NCI-H1092 treated with DMSO at 0.1 percent for 48 hours (cell line): ENCODE measurements at regions not wholly inside any gene's neighbourhood (a gene's known extent, or its start where the extent isn't known, plus 50 kb on each side); places are given as distances from the start of the nearest gene placed in this dataset.

Source experiments
- DNase-seq: peaks from one replicate; lab custom pipeline; 2025; lab: John Stamatoyannopoulos, UW

DNA sequence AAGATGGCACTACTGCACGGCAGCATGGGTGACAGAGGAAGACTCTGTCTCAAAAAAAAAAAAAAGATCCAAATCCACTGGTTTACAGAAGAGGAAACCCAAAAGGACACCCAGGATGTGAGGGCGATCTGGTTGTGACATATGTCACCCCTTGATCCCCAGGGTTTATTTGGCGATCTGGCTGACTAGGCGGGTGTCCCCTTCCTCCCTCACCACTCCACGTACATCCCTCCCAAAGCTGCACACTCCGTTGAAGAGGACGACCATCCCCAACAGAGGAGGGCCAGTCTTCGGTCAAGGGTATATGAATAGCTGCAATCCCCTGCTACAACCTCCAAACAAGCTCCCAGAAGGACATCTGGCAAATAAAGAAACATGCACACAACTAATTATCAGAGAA lies 111.6 kb downstream of the HTR5A start:
- DNase-seq, result no peak

DNA sequence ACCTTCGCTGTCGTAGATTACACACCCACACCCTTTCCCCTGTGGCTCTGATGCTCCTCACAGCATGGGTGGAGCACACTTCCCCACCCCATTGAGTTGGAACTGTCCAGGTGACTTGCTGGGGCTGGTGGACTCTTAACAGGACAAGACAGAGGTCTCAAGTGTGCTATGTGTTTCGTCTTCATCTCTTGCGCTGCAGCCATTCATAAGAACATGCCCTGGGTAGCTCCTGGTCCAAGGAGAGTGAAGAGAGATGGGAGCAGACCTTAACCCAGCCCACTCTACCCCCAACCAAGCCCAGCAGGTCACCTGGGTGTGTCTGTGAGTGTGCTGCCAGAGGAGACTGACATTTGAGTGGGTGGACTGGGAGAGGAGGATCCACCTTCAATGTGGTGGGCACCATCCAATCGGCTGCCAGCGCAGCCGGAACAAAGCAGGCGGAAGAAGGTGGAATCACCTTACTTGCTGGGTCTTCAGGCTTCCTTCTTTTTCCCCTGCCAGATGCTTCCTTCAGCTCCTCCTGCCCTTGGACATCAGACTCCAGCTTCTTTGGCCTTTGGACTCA lies 112.4 kb downstream of the HTR5A start:
- no peak for DNase-seq

DNA sequence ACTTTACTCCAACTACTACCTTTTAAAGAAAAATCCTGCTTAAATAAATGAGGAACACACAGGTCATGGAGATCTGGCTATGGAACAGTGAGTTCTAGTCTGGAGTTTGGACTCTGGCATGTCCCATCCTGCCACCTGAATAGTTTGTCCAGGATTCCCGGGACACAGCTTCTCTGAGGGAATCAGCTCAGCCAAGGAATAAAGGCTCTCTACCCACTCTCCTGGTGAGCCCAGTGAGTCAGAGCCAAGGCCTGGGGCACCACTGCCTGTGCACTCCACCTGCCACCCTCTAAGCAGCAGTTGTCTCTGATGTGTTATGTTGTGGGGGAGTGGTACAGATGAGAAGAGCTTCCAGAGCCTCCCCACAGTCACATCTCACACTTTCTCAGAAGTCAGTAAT lies 113.5 kb downstream of the HTR5A start:
- DNase-seq, result no peak

DNA sequence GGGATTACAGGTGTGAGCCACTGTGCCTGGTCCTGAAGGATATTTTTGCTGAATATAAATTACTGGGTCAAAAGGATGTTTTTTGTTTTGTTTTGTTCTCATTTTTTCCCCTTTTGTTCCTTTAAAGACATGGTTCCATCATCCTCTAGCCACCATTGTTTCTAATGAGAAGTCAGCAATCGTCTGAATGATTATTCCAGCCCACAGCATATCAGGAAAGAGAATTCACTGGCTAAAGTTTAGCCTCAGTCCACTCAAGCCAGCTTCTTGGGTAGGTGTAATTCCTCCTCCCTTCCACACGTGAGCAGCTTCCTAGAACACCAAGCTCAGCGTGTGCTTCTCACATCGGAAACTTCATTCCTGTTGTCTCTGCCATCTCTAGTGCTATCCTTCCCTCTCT lies 112.8 kb upstream of the INSIG1 start:
- DNase-seq, result no peak

DNA sequence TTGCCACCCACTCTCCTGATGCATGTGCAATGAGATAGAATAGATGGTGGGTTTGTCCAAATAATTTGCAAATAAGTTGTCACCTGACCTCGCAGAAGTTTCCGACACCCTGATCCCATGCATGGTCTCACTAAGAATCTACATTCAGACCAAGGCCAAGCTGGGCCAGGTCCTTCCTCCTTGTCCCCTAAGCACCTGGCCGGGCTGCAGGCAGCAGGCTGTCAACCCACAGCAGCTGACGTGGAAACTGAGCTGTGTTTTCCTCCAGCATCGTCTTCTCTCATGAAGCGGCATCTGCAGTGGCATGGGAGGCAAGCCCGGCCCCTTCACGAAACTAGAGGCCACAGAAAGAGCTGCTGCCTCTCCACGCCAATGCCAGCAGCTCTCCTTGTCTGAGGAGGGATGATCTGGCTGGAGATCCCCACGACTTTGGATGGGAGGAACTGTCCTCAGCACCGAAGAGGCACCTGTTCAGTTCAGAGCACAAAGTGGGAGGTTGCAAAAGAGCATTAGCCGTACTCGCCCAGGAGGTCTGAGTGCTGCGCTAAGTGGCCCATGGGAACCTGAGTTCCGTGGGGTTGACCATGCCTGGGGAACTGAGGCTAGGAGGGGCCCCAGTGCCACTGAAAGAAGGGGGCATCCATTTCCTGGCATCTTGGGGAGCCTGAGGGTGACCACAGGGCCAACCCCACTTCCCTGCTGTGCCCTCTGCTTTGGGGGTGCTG lies 110.5 kb upstream of the INSIG1 start:
- no peak for DNase-seq

DNA sequence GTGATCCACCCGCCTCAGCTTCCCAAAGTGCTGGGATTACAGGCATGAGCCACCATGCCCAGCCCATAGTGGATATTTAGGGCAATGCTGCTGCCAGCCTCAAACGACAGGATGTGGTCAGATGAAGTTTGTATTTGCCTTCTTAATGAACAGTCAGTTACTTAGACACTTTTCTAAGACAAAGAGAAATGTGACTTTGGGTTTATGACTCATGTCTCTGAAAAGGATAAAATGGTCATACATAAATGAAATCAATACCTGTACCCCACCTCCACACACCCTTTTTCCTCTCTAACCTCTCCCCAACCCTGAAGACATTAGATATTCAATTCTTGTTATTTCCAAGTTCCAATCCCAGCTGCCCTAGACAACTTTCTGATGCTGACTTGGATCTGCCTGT lies 109.3 kb upstream of the INSIG1 start:
- DNase-seq, result no peak

DNA sequence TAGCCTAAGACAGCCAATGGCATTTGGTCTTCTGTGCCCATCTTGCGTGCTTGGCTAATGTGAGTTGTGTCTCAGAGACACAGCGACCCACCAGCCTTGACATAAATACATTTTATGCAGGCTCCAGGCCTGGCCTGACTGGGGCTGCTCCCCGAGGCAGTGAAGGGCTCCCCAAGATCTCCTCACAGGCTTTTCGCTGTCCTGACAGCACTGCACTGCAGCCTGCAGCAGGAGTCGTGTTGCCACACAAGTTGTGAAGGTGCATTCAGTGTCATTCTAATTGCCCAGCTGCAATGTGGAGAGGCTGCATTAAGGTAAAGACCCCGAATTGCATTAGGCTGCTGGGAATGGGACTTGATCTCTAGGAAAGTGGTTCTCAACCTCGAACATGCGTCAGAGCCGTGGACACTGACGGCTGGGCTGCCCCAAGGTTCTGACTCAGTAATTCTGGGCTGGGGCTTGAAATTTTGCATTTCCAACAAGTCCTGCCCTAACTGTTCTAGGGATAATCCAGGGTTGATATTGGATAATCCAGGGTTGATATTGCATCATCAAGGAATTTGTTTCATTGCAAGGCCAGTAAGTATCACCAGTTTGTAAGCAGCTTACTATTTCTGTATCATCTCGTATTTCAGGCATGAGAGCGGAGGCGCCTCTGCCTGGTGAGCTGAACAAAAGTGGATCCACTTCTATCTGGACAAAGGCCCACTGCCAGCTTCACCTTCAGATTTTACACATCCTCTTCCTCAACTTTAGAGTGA lies 108.7 kb upstream of the INSIG1 start:
- DNase-seq, result no peak

DNA sequence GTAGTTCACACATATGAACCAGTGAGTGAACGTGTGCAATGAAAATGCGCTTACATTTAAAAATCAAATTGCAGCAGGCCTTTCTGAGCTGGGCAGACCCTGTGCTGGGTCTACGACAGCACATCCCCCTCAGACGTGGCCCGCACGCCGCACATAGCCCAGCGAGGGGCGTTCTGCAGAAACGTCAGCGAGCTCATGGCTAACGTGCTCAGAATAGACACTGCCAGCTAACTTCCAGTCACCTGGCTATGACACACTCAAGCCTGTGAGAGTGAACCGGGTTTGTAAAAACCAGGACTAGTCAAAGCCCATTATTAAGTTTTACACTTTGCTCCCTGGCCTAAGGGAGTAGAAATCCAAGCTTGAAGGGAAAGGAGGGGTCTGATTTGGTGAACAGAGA lies 108.1 kb upstream of the INSIG1 start:
- no peak for DNase-seq

DNA sequence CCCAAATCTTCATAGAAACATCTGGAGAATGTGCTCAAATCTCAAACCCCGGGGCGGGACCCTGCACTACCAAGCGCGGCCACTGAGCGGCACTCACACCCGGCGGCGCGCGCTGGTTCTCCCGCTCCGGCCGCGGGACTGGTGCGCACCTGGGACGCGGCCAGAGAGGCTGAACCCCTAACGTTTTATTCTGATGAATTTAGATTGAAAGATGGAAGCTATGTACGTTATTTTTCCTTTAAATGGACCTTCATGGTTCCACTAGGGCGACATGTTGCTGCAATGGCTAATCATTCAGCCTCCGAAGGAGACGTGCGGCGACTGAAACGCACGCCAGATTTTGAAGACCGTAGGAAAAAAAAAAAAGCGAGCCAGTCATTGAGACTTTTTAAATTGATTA lies 107.0 kb upstream of the INSIG1 start:
- DNase-seq, result no peak

DNA sequence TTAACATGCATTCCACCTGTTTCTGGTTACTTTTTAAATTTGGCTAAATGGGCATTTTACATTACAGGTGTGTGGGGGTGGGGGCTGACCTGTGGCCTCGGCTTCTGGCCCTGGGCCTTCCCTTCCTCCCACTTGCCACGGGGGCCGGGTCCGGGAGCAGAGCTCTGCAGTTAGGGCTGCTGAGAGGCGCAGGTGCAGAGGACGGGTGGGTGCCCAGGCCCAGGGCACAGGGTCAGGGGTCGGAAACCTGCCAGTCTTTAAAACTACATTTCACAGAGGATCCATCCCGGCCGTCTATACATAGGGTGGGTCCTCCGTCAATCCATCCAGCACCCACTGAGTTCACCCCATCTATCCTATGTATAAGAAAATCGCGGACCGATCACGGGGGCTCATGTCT lies 106.5 kb upstream of the INSIG1 start:
- DNase-seq, result no peak

DNA sequence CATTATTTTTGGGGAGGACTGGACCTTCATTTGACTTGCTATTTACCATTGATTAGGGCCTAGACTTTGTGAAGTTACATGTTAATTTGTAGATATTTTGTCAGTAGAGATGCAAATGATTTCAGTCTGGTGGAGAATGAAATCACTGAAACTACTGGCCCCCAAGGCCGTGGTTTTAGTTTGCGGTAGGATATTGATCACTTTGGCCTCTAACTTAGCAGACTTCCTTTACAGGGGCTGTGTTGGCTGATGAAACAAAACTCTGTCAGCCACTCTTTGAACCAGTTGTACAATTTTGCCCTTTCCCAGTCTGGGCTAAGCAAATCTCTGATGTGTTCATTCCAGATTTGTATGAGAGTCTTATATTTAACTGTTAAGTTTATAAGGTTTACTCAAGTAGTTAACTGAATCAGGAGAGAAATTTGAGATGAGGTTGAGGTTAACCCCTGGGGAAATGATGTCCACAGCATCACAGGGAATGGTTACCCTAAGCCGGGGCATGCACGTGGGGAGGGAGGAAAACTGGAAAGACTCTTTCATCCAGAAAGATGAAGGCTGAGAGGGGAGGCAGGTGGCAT lies 105.7 kb upstream of the INSIG1 start:
- DNase-seq, result no peak

DNA sequence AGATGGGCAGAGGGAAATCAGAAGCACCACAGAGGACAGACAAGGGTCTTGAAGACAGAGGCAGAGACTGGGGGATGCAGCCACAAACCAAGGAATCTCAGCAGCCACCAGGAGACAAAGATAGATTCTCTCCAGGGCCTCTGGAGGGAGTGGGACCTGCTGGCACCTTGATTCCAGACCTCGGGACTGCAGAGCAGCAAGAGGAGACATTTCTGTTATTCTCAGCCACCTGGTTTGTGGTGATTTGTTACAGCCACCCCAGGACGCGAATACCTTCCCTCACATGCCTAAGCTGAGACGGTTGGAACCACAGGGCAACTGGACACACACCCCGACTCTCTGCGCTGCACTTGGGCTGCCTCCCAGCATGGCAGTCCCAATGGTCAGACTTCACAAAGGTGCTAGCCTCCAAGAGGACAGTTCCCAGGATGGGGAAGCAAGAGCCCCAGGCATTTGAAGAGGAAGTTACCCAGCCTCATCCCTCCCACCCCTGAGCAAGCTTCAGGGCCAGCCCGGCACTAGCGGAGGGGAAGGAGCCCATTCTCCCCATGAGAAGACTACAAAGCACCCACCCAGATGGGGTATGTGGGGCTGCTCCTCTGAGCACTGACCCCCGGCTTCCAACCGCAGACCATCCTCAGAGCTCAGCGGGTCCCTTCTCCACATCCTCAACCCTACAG lies 104.6 kb upstream of the INSIG1 start:
- DNase-seq, result no peak

DNA sequence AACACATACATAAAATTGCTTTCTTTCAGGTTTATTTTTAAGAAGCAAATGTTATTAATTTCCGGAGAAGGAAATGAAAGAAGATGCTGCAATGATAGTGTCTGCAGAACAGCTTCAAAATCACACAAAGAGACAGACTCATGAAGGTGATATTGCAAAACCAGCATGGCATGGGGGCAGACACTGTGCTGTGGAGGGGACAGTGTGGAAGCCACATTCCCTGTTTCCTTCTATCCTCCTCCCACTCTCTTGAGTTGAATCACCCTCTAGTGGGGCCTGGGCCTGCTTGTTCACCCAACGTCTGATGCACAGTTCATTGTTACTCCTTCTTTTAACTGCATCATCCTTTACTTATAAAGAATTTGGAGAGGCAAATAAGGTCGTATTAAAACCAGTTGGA lies 104.0 kb upstream of the INSIG1 start:
- no peak for DNase-seq

DNA sequence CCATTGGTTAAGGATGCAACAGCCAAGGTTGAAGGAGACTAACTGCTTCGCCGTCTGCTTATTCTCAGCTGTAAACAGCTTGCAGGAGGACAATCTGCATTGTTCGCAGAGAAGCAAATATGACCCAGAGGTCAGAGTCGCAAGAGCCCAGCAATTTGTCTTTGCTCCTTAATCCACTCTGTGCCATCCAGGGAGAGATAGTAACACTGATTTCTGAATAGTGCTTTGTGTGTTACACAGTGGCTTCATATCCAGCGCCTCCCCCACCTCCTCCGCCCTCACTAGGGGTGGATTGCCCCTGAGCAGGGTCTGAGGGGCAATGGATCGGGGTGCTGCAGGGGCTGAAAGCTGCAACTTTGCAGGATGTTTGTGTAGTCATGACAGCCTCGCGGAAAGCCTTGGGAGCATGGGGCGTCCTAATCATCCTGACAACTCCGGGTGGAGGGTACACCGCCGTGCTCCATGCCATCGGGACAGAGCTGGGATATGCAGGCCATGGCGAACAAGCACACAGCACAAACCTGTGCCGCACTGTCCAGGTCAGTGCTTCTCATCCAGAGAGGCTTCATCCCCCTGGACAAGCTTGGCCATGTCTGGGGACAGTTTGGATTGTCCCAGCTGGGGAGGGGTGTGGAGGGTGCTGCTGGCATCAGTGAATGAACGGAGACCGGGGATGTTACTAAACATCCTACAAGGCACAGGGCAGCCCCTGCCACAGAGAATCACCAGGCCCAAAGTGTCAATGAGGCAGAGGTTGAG lies 103.1 kb upstream of the INSIG1 start:
- no peak for DNase-seq

DNA sequence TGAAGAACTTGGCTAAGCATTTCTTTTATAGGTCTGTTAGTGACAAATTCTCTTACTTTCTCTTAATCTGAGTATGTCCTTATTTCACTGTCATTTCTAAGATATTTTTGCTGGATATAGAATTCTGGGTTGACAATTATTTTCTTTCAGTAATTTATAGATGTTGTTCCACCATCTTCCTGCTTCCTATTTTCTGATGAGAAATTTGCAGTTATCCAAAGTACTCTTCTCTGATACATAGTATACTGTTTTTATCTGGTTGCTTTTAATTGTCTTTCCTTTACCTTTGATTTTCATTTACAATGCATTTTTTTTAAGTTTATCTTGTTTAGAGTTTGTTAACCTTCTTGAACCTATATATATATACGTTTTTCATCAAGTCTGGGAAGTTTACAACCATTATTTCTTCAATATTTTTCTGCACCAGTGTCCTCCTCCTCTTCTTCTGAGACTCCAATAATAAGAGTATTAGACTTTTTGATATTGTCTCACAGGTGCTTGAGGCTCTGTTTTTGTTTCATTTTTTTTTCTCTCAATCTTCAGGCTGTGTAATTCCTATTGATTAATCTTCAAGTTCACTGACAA lies 101.6 kb upstream of the INSIG1 start:
- DNase-seq, result no peak

DNA sequence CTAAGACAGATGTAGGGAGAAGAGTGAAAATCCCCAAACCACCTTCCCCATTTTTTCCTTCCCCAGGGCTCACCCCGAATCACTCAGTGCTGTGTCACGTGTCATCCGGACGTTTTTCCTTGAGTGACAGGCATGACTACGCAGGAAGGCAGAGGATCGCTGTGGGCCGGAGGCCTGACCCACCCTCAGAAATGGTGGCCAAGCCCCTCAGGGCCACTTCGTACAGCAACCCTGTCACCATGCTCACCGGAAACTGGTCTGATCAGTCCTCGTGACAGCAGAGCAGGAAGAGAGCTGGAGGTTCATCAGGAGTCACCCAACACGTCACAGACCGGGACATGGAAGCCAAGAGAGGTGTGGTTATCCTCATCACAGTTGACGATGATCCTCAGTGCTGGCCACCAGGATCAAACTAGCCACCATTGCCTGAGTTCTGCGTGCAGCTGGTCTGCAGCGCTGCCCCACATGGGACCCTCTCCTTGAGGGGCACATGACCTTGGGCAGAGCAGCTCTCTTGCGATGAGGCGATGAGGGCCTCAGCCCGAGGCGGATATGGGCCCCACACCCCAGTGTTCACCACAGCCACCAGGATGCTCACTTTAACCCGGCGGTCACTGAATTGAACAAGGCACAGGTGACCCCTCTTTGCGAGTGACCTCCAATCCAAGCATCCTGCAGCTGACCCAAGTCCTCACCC lies 99.3 kb upstream of the INSIG1 start:
- no peak for DNase-seq

DNA sequence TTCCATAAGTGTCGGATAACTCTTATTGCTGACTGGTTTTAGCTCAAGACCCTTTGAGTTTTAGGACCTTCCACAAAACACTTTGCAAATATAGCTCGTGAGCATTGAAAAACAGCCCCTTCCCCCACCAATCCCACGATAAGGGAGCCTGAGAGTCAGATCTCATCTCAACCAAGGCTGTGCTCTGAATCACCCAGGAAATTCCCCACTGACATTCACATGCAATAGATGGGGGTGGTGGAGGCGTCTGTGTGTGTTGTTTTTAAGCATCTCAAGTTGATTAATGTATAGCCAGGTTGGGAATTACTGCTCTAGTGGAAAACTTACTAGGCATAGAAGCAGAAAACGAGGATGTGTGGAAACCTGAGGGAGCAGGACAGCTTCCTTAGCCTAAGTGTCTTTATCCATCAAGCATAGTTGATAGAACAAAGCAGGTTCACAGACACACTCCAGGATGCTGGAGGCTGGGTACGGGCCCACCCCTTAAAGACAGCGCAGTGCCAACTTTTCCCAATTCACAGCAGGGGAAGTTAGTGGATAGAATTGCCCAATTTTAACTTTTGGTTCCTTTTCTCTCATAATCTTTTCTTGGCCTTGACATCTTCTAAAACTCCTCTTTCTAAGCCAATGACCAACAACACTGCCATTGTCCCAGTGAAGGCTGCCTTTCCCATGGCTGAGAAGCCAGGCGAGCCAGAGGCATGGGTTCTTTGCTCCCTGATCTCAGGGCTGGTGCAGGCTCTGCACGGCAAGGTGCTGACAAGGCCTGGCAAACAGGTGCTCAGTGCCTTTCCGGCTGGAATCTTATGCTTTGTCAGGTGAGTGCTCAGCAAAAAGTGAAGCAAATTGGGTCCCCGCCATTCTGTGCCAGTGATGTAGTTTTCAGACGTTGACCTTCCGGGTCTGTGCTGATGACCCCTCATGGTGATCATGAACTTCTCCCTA lies 98.5 kb upstream of the INSIG1 start:
- no peak for DNase-seq

DNA sequence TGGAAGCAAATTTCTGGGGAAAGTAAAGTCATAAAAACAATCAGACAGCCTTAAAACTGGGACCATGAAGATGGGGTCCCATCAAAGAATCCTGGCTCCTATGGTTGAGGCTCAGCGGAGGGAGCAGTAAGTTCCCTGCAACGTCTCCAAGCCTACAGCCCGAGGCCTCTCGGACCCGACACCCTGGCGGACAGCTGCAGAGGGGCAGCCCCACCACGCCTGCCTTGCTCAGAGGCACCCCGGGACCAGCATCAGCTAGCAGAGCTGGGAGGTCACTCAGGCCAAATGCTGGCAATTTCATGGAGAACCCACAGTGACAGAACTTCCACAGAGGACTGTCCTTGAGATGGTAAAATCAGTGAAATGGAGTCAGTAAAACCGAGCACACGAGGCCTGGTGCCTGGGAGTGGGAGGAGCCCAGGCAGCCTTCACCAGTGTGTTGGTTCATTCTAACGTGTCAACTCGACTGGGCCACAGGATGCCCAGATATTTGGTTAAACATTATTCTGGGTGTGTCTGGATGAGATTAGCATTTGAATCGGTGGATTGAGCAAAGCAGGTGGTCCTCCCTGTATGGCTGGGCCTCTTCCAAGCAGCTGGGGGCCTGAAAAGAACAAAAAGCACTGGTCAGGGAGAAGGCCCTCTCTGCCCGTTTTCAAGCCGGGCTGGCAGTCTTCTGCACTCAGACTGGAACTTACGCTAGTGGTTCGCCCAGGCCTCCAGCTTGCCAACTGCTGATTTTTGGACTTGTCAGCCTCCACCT lies 96.2 kb upstream of the INSIG1 start:
- DNase-seq, result no peak
